ENCODE measurements at regions not wholly inside any gene's neighbourhood (a gene's known extent, or its start where the extent isn't known, plus 50 kb on each side); places are given as distances from the start of the nearest gene placed in this dataset.
"Not testable (repeated sequence)": the region's sequence is repeated elsewhere in the genome, so short reads cannot be mapped to it uniquely, and the experiment has no call there.

DNA sequence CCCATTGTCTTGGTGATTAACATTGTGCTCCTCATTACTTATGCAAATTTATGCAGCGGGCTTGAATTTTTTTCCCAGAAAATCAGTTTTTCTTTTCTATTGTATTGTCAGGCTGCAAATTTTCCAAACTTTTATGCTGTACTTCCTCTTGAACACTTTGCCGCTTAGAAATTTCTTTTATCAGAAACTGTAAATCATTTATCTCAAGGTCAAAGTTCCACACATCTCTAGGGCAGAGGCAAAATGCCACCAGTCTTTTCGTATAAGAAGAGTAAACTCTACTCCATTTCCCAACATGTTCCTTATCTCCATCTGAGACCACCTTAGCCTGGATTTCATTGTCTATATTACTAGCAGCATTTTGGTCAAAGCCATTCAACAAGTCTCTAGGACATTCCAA, 113.9 kb upstream of the OLFM3 start:
- no peak overlapping the region for H3K4me3 ChIP-seq (ENCODE audit: low read depth, low read length)
- no peak for DNase-seq (ENCODE audit: low read depth)
- TF ChIP-seq, protein P1, sequence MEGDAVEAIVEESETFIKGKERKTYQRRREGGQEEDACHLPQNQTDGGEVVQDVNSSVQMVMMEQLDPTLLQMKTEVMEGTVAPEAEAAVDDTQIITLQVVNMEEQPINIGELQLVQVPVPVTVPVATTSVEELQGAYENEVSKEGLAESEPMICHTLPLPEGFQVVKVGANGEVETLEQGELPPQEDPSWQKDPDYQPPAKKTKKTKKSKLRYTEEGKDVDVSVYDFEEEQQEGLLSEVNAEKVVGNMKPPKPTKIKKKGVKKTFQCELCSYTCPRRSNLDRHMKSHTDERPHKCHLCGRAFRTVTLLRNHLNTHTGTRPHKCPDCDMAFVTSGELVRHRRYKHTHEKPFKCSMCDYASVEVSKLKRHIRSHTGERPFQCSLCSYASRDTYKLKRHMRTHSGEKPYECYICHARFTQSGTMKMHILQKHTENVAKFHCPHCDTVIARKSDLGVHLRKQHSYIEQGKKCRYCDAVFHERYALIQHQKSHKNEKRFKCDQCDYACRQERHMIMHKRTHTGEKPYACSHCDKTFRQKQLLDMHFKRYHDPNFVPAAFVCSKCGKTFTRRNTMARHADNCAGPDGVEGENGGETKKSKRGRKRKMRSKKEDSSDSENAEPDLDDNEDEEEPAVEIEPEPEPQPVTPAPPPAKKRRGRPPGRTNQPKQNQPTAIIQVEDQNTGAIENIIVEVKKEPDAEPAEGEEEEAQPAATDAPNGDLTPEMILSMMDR (conservative IDR thresholded peaks at IDR 0.05; ENCODE audit: low read depth, low read length) = no peak

DNA sequence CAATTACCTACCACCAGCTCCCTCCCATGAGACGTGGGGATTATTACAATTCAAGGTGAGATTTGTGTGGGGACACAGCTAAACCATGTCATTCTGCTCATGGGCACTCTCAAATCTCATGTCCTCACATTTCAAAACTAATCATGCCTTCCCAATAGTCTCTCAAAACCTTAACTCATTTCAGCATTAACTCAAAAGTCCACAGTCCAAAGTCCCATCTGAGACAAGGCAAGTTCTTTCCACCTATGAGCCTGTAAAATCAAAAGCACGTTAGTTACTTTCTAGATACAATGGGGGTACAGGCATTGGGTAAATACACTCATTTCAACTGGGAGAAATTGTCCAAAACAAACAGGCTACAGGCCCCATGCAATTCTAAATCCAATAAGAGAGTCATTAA, 112.8 kb upstream of the OLFM3 start:
- DNase-seq (ENCODE audit: low read depth); H3K4me3 ChIP-seq (ENCODE audit: low read depth, low read length): not testable (repeated sequence)

DNA sequence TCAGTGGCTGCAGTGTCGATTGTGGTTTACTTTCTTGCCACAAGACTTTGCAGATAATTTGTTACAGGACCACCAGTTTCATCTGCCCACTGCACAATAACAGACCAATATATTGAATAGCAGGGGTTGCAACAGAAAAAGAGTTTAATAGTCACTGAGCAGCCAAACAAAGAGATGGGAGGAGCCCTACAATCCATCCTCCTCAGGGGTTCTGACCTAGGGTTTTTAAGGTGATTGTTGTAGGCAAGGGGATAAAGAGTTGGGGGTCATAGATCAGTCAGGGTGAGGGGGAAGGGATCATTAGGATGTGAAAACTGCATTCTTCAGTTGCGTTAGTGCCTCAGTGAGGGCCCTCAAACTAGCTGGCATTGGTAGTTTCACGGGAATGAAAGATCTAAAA, 110.7 kb upstream of the OLFM3 start:
- no peak overlapping the region for H3K4me3 ChIP-seq (ENCODE audit: low read depth, low read length)
- no peak for DNase-seq (ENCODE audit: low read depth)
- TF ChIP-seq, protein P1 (conservative IDR thresholded peaks at IDR 0.05; ENCODE audit: low read depth, low read length) = no peak

DNA sequence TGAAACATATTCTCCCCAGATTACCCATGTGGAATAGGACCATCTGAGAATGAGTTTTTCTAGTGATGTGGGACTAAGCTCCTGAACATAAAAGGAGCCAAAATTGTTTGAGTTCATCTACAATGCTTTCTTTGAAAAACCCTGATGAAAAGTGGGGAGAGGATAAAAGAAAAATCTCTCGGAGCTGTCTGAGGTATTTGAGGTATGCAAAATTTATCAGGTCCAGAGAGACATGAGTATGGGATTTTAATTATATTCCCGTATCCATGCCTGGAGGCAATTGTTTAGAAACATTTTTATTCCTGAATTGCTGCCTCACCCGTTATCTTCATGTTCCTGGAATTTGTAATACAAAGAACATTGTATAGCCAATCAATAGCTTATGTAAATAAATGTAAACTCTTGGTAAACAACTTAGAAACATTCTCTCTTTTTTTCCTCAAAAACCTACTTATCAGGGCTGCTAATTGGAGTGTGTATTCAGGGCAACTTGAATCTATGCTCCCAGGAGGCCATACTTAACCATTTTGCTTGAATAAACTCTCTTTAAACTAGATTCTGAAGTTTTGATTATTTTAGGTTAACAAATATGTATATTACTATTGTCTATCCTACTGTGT, 109.3 kb upstream of the OLFM3 start:
- H3K4me3 ChIP-seq (ENCODE audit: low read depth, low read length) = no peak overlapping the region
- TF ChIP-seq, protein P1 (conservative IDR thresholded peaks at IDR 0.05; ENCODE audit: low read depth, low read length) = no peak
- DNase-seq (ENCODE audit: low read depth) = no peak

DNA sequence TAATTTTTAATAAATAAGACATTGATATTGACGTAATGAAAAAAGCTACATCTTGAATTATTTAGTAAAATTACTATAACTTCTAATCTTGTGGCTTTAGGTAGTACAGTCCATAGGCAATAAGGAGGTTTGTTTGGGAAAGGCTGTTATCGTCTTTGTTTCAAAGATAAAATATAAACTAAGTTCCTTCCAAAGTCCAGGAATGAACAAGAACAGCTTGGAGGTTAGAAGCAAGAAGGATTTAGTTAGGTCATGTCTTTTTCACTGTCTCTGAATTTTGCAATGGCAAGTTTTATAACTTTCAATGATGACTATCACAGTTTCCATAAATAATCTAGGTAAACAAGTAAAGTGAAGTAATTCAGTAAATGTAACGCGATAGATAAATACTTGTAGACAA, 106.9 kb upstream of the OLFM3 start:
- no peak for DNase-seq (ENCODE audit: low read depth)
- H3K4me3 ChIP-seq (ENCODE audit: low read depth, low read length) = no peak overlapping the region

DNA sequence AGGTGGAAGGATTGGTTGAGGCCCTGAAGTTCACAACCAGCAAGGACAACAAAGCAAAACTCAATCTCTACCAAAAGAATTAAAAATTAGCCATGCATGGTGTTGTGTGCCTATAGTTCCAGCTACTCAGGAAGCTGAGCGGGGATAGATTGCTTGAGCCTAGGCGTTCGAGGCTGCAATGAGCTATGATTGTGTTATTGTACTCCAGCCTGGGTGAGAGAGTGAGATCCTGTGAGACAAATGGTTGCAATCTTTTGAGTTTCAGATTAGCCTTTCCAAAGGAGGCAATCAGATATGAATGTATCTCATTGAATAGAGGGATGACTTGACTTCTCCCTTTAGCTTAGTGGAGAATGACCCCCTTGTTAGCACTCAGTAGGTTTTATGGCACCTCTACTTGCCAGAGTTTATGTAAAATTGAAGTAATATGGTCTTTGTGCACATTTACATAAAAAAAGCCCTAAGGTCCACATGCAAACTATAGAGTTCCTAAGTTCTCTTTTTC, 105.6 kb upstream of the OLFM3 start:
- TF ChIP-seq, protein P1 (conservative IDR thresholded peaks at IDR 0.05; ENCODE audit: low read depth, low read length) = no peak
- no peak overlapping the region for H3K4me3 ChIP-seq (ENCODE audit: low read depth, low read length)
- DNase-seq (ENCODE audit: low read depth) = no peak

More for the DNA sequence above, 106.9 kb upstream of the OLFM3 start:
- TF ChIP-seq, protein P1 (conservative IDR thresholded peaks at IDR 0.05; ENCODE audit: low read depth, low read length) = no peak

DNA sequence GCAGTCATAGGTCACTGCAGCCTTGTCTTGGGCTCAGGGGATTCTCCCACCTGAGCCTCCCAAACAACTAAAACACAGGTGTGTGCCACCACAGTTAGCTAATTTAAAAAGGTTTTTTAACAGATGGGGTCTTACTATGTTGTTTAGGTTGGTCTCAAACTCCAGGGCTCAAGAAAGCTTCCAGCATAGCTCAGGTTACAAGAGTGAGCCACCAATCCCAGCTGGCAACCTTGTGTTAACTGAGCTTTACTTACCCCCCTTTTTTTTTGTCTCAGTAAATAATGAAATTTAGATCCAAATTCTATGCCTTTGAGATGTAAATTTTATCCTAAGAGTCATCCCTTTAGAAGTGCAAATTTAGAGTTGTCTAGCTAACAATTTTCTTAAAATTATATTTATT, 103.9 kb upstream of the OLFM3 start:
- TF ChIP-seq, protein P1 (conservative IDR thresholded peaks at IDR 0.05; ENCODE audit: low read depth, low read length) = no peak
- DNase-seq (ENCODE audit: low read depth) = no peak
- H3K4me3 ChIP-seq (ENCODE audit: low read depth, low read length) = no peak overlapping the region

All from epithelial cell of proximal tubule (primary cell).